Loucy (cell line): ENCODE measurements at regions not wholly inside any gene's neighbourhood (a gene's known extent, or its start where the extent isn't known, plus 50 kb on each side); places are given as distances from the start of the nearest gene placed in this dataset.
"Not testable (repeated sequence)": the region's sequence is repeated elsewhere in the genome, so short reads cannot be mapped to it uniquely, and the experiment has no call there.

ENCODE experiments used
- CTCF ChIP-seq: fragments of 200-600 bp; sonication (generic); conservative IDR thresholded peaks from 2 replicates; pipeline ENCODE4 v1.5.1; 2014; ENCODE audit warnings: mild to moderate bottlenecking, antibody characterized with exemption, low read length
- EZH2phosphoT487 ChIP-seq: fragments of 200-600 bp; IDR thresholded peaks from 2 replicates; pipeline ENCODE4 v1.6.1; 2018; ENCODE audit warnings: antibody characterized with exemption, mild to moderate bottlenecking, moderate library complexity, borderline replicate concordance

DNA sequence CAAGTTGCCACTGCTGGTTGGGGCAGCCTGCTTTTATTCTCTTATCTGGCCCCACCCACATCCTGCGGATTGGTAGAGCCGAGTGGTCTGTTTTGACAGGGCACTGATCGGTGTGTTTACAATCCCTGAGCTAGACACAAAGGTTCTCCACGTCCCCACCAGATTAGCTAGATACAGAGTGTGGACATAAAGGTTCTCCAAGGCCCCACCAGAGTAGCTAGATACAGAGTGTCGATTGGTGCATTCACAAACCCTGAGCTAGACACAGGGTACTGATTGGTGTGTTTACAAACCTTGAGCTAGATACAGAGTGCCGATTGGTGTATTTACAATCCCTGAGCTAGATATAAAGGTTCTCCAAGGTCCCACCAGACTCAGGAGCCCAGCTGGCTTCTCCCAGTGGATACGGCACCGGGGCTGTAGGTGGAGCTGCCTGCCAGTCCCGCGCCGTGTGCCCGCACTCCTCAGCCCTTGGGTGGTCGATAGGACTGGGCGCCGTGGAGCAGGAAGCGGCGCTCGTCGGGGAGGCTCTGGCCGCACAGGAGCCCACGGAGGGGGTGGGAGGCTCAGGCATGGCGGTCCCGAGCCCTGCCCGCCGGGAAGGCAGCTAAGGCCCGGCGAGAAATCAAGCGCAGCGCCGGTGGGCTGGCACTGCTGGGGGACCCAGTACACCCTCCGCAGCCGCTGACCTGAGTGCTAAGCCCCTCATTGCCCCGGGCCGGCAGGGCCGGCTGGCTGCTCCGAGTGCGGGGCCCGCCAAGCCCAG lies 157.8 kb upstream of the PPP1R3A start:
- not testable (repeated sequence) for TF ChIP-seq CTCF, EZH2phosphoT487
